H9 (cell line): ENCODE measurements at regions not wholly inside any gene's neighbourhood (a gene's known extent, or its start where the extent isn't known, plus 50 kb on each side); places are given as distances from the start of the nearest gene placed in this dataset.

Experiments
- DNase-seq: peaks from one replicate; pipeline ENCODE4 v3.0.0-alpha.2; 2017
- H2AFZ ChIP-seq: one replicate; pipeline ENCODE4 v1.6.1; 2013; ENCODE audit warnings: mild to moderate bottlenecking, low read length, control low read depth, moderate library complexity
- H2AK5ac ChIP-seq: 2 replicates; pipeline ENCODE4 v1.6.1; 2013; ENCODE audit warnings: low read length, control low read depth, mixed read lengths; ENCODE audit not compliant: insufficient read length
- H2BK120ac ChIP-seq: one replicate; pipeline ENCODE4 v1.6.1; 2013; ENCODE audit warnings: low read depth, mild to moderate bottlenecking, low read length, control low read depth, inconsistent platforms; ENCODE audit not compliant: poor library complexity, severe bottlenecking
- H2BK12ac ChIP-seq: 2 replicates; pipeline ENCODE4 v1.6.1; 2013; ENCODE audit warnings: low read length, control low read depth, mixed read lengths, low read depth; ENCODE audit not compliant: insufficient read length
- H2BK15ac ChIP-seq: 2 replicates; pipeline ENCODE4 v1.6.1; 2013; ENCODE audit warnings: low read depth, low read length, control low read depth
- H2BK20ac ChIP-seq: one replicate; pipeline ENCODE4 v1.6.1; 2013; ENCODE audit warnings: low read depth, mild to moderate bottlenecking, low read length, control low read depth, inconsistent platforms; ENCODE audit not compliant: poor library complexity, severe bottlenecking
- H2BK5ac ChIP-seq: 2 replicates; pipeline ENCODE4 v1.6.1; 2013; ENCODE audit warnings: low read length, control low read depth, mixed read lengths; ENCODE audit not compliant: insufficient read length
- H3K14ac ChIP-seq: 2 replicates; pipeline ENCODE4 v1.6.1; 2013; ENCODE audit warnings: low read length, control low read depth; ENCODE audit not compliant: insufficient read depth
- H3K18ac ChIP-seq: 2 replicates; pipeline ENCODE4 v1.6.1; 2013; ENCODE audit warnings: low read depth, mild to moderate bottlenecking, mixed read lengths, low read length, control low read depth; ENCODE audit not compliant: insufficient read length
- H3K23ac ChIP-seq: 2 replicates; pipeline ENCODE4 v1.6.1; 2013; ENCODE audit warnings: low read length, control low read depth, mixed read lengths, low read depth; ENCODE audit not compliant: insufficient read length
- H3K23me2 ChIP-seq: 2 replicates; pipeline ENCODE4 v1.6.1; 2013; ENCODE audit warnings: low read depth, mild to moderate bottlenecking, mixed read lengths, low read length, control low read depth; ENCODE audit not compliant: insufficient read length, poor library complexity, severe bottlenecking
- H3K27ac ChIP-seq: 2 replicates; pipeline ENCODE4 v1.5.1; 2013; ENCODE audit warnings: low read length, control low read depth, mixed read lengths, low read depth; ENCODE audit not compliant: insufficient read length
- H3K27me3 ChIP-seq: 2 replicates; pipeline ENCODE4 v1.6.1; 2013; ENCODE audit warnings: low read length, control low read depth, inconsistent platforms; ENCODE audit not compliant: insufficient read depth
- H3K4ac ChIP-seq: 2 replicates; pipeline ENCODE4 v1.6.1; 2013; ENCODE audit warnings: low read depth, mild to moderate bottlenecking, control low read depth, inconsistent platforms, low read length, moderate library complexity
- H3K4me1 ChIP-seq: 2 replicates; pipeline ENCODE4 v1.6.1; 2013; ENCODE audit warnings: low read length, control low read depth, inconsistent platforms; ENCODE audit not compliant: insufficient read depth
- H3K4me2 ChIP-seq: 2 replicates; pipeline ENCODE4 v1.6.1; 2013; ENCODE audit warnings: low read length, control low read depth, mixed read lengths; ENCODE audit not compliant: insufficient read length, insufficient read depth
- H3K56ac ChIP-seq: 2 replicates; pipeline ENCODE4 v1.6.1; 2013; ENCODE audit warnings: low read depth, mild to moderate bottlenecking, mixed read lengths, low read length, control low read depth; ENCODE audit not compliant: insufficient read length
- H3K79me1 ChIP-seq: 2 replicates; pipeline ENCODE4 v1.6.1; 2013; ENCODE audit warnings: low read depth, mild to moderate bottlenecking, moderate library complexity, low read length, control low read depth, inconsistent platforms; ENCODE audit not compliant: insufficient read depth, poor library complexity, severe bottlenecking
- H3K79me2 ChIP-seq: 2 replicates; pipeline ENCODE4 v1.6.1; 2013; ENCODE audit warnings: low read length, control low read depth, inconsistent platforms; ENCODE audit not compliant: insufficient read depth
- H3K9ac ChIP-seq: 2 replicates; pipeline ENCODE4 v1.6.1; 2013; ENCODE audit warnings: low read length, control low read depth, mixed read lengths; ENCODE audit not compliant: insufficient read length; ENCODE audit errors: extremely low read depth
- H3K9me3 ChIP-seq: one replicate; pipeline ENCODE4 v1.6.1; 2013; ENCODE audit warnings: low read depth, low read length, inconsistent platforms; ENCODE audit not compliant: control insufficient read depth
- H3T11ph ChIP-seq: one replicate; pipeline ENCODE4 v1.6.1; 2013; ENCODE audit warnings: mild to moderate bottlenecking, low read length, control low read depth, inconsistent platforms
- H4K20me1 ChIP-seq: one replicate; pipeline ENCODE4 v1.6.1; 2013; ENCODE audit not compliant: control insufficient read depth, insufficient read length, insufficient read depth
- H4K5ac ChIP-seq: 2 replicates; pipeline ENCODE4 v1.6.1; 2013; ENCODE audit warnings: low read depth, mild to moderate bottlenecking, mixed read lengths, low read length, control low read depth; ENCODE audit not compliant: insufficient read length
- H4K8ac ChIP-seq: replicated peaks from 2 replicates; pipeline ENCODE4 v1.6.1; 2013; ENCODE audit warnings: low read length, control low read depth, mixed read lengths, low read depth; ENCODE audit not compliant: insufficient read length
- H4K91ac ChIP-seq: 2 replicates; pipeline ENCODE4 v1.6.1; 2013; ENCODE audit warnings: low read depth, mild to moderate bottlenecking, moderate library complexity, mixed read lengths, low read length, control low read depth; ENCODE audit not compliant: insufficient read length
- H3K27ac Mint-ChIP-seq, 3 experiments: 2 replicates in 2 of 3; 3 replicates in 1 of 3; pipeline ENCODE4 v1.8.0; 2020 to 2021; ENCODE audit warnings: mixed read lengths in 3 of 3, mild to moderate bottlenecking in 1 of 3, moderate library complexity in 1 of 3
- H3K27me3 Mint-ChIP-seq: 2 replicates; pipeline ENCODE4 v1.8.0; 2021; ENCODE audit warnings: low read depth, mild to moderate bottlenecking, moderate library complexity, mixed read lengths
- H3K36me3 Mint-ChIP-seq, 3 experiments: 2 replicates in 2 of 3; 3 replicates in 1 of 3; pipeline ENCODE4 v1.8.0; 2020 to 2021; ENCODE audit warnings: low read depth in 3 of 3, mixed read lengths in 3 of 3; ENCODE audit not compliant: insufficient read depth in 1 of 3
- H3K4me1 Mint-ChIP-seq, 2 experiments: 2 replicates each; pipeline ENCODE4 v1.8.0; 2020; ENCODE audit warnings: mixed read lengths in 2 of 2
- H3K4me3 Mint-ChIP-seq, 2 experiments: 2 replicates in 1 of 2; 3 replicates in 1 of 2; pipeline ENCODE4 v1.8.0; 2020 to 2021; ENCODE audit warnings: mild to moderate bottlenecking in 2 of 2, mixed read lengths in 2 of 2, moderate library complexity in 1 of 2
- H3K9me3 Mint-ChIP-seq, 2 experiments: 2 replicates in 1 of 2; 3 replicates in 1 of 2; pipeline ENCODE4 v1.8.0; 2020; ENCODE audit warnings: mild to moderate bottlenecking in 2 of 2, mixed read lengths in 2 of 2, moderate library complexity in 1 of 2
- TF ChIP-seq, protein P1 (sequence below): fragments of 200-600 bp; sonication (generic); conservative IDR thresholded peaks from 3 replicates; pipeline ENCODE4 v1.8.0; 2021; ENCODE audit warnings: antibody characterized with exemption, mild to moderate bottlenecking

DNA sequence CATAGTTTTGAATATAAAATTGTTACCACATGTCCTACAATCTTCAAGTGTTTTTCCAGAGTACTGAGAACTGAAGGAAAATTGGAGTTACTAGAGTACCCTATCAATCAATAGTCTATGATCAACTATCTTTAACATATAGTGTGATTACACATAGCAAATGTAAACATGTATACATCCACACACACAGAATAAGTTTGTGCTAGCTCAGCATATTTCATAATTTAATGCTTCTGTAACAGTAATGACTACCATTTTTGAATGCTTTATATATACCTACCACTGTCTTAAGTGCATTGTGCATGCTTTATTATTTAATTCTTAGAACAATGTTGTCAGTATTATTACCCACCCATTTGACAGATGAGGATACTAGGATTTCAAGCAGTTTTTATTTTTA lies 523.9 kb downstream of the HAO1 start:
- Mint-ChIP-seq H3K4me1 (peaks cover 2 to 3% of the 10 kb centered on the region in 2 experiments; a peak in 2 of 4 replicates), H3K27ac (no peak overlapping the region), H3K27me3 (no peaks in the 10 kb centered on the region), H3K36me3 (no peaks in the 10 kb centered on the region), H3K4me3 (no peak overlapping the region), H3K9me3 (no peaks in the 10 kb centered on the region)
- H4K8ac ChIP-seq = no peak overlapping the region
- H3K18ac ChIP-seq = no peak overlapping the region
- no peaks in the 10 kb centered on the region for H3K9me3 ChIP-seq
- H2BK15ac ChIP-seq = no peak overlapping the region
- H4K20me1 ChIP-seq = no peaks in the 10 kb centered on the region
- no peaks in the 10 kb centered on the region for H3K79me1 ChIP-seq
- no peak overlapping the region for H2BK120ac ChIP-seq
- H3K4me1 ChIP-seq = no peaks in the 10 kb centered on the region
- TF ChIP-seq, protein P1, sequence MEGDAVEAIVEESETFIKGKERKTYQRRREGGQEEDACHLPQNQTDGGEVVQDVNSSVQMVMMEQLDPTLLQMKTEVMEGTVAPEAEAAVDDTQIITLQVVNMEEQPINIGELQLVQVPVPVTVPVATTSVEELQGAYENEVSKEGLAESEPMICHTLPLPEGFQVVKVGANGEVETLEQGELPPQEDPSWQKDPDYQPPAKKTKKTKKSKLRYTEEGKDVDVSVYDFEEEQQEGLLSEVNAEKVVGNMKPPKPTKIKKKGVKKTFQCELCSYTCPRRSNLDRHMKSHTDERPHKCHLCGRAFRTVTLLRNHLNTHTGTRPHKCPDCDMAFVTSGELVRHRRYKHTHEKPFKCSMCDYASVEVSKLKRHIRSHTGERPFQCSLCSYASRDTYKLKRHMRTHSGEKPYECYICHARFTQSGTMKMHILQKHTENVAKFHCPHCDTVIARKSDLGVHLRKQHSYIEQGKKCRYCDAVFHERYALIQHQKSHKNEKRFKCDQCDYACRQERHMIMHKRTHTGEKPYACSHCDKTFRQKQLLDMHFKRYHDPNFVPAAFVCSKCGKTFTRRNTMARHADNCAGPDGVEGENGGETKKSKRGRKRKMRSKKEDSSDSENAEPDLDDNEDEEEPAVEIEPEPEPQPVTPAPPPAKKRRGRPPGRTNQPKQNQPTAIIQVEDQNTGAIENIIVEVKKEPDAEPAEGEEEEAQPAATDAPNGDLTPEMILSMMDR = no peak
- H3K27me3 ChIP-seq = no peaks in the 10 kb centered on the region
- no peak overlapping the region for H3K4me2 ChIP-seq
- no peak overlapping the region for H2BK20ac ChIP-seq
- no peak overlapping the region for H3T11ph ChIP-seq
- H4K5ac ChIP-seq = no peak overlapping the region
- no peak overlapping the region for H2BK5ac ChIP-seq
- no peak overlapping the region for H3K14ac ChIP-seq
- no peaks in the 10 kb centered on the region for H3K23me2 ChIP-seq
- no peak overlapping the region for H2AFZ ChIP-seq
- H3K9ac ChIP-seq = no peak overlapping the region
- H2BK12ac ChIP-seq = no peak overlapping the region
- no peak overlapping the region for H2AK5ac ChIP-seq
- no peak overlapping the region for H3K56ac ChIP-seq
- no peaks in the 10 kb centered on the region for H3K79me2 ChIP-seq
- no peak overlapping the region for H3K23ac ChIP-seq
- no peak for DNase-seq
- no peak overlapping the region for H3K27ac ChIP-seq
- H3K4ac ChIP-seq = no peak overlapping the region
- H4K91ac ChIP-seq = no peak overlapping the region
